ENCODE measurements at regions not wholly inside any gene's neighbourhood (a gene's known extent, or its start where the extent isn't known, plus 50 kb on each side); places are given as distances from the start of the nearest gene placed in this dataset.

DNA sequence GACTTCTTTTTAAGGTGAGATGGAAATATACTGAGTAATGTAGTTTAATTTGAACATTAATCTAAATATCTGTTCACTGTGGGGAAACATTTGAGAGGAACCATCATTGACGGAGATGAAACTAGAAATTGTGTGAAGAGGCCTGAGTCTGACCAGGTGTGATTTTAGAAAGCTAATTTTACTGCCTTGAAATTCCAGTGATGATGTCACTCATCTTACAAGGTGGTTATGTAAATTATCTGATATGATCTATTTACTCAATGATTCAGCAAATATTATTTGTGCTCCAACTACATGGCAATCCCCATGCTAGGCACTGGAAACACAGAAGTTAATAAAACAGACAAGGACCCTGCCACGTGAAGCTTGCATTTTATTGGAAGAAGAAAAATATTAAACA lies 435.7 kb upstream of the DCN start:
- DNase-seq (ENCODE audit: low spot score): no peak
- Histone ChIP-seq H3K9me3 (ENCODE audit: low read depth, low read length, poor library complexity, severe bottlenecking) (no peaks in the 10 kb centered on the region), H3K27me3 (replicated peaks; ENCODE audit: insufficient read depth, low read depth, low read length, poor library complexity) (no peaks in the 10 kb centered on the region), H3K4me1 (ENCODE audit: insufficient read depth, low read length, poor library complexity, severe bottlenecking) (peaks cover 23% of the 10 kb centered on the region), H3K27ac (ENCODE audit: low read depth, low read length, poor library complexity, severe bottlenecking) (no peak overlapping the region), H3K36me3 (ENCODE audit: insufficient read depth, low read length, poor library complexity, severe bottlenecking) (no peaks in the 10 kb centered on the region), H3K4me3 (ENCODE audit: low read depth, low read length, poor library complexity, severe bottlenecking) (no peak overlapping the region)
- intact Hi-C loops (cut with micrococcal nuclease; ENCODE audit: unreplicated experiment): no loop called here
- TF ChIP-seq EZH2 (IDR thresholded peaks at IDR 0.05; ENCODE audit: borderline replicate concordance, low read depth, low read length, poor library complexity, severe bottlenecking) (no peak), CTCF (conservative IDR thresholded peaks at IDR 0.05; ENCODE audit: low read depth, low read length) (no peak)
- ChIA-PET POLR2A (ENCODE audit: low non-redundant PET) (no interaction called here), CTCF (no interaction called here)
- no TSS peak for BruUV-seq (replicated peaks)

GRCh38 chr12:91617818-91618217 lies 435.2 kb upstream of the DCN start:
- Histone ChIP-seq H3K36me3 (ENCODE audit: insufficient read depth, low read length, poor library complexity, severe bottlenecking) (no peaks in the 10 kb centered on the region), H3K27ac (ENCODE audit: low read depth, low read length, poor library complexity, severe bottlenecking) (no peak overlapping the region), H3K4me1 (ENCODE audit: insufficient read depth, low read length, poor library complexity, severe bottlenecking) (peaks cover 23% of the 10 kb centered on the region), H3K27me3 (replicated peaks; ENCODE audit: insufficient read depth, low read depth, low read length, poor library complexity) (no peaks in the 10 kb centered on the region), H3K9me3 (ENCODE audit: low read depth, low read length, poor library complexity, severe bottlenecking) (no peaks in the 10 kb centered on the region), H3K4me3 (ENCODE audit: low read depth, low read length, poor library complexity, severe bottlenecking) (no peak overlapping the region)
- ChIA-PET POLR2A (ENCODE audit: low non-redundant PET) (no interaction called here), CTCF (no interaction called here)
- DNase-seq (ENCODE audit: low spot score): no peak
- BruUV-seq (replicated peaks): no TSS peak
- TF ChIP-seq EZH2 (IDR thresholded peaks at IDR 0.05; ENCODE audit: borderline replicate concordance, low read depth, low read length, poor library complexity, severe bottlenecking) (no peak), CTCF (conservative IDR thresholded peaks at IDR 0.05; ENCODE audit: low read depth, low read length) (no peak)
- intact Hi-C loops (cut with micrococcal nuclease; ENCODE audit: unreplicated experiment): no loop called here

- no peaks in the 10 kb centered on the region for H3K9me3 ChIP-seq (ENCODE audit: low read depth, low read length, poor library complexity, severe bottlenecking)
- no TSS peak for BruUV-seq (replicated peaks)
- H3K27ac ChIP-seq (ENCODE audit: low read depth, low read length, poor library complexity, severe bottlenecking): no peak overlapping the region
- H3K36me3 ChIP-seq (ENCODE audit: insufficient read depth, low read length, poor library complexity, severe bottlenecking): no peaks in the 10 kb centered on the region
- ChIA-PET POLR2A (ENCODE audit: low non-redundant PET) (no interaction called here), CTCF (interaction anchor here (0.6 kb wide), 1 partner anchor 25 kb away, joined by 3 read pairs; no protein-coding TSS in a partner anchor)
- H3K4me1 ChIP-seq (ENCODE audit: insufficient read depth, low read length, poor library complexity, severe bottlenecking): peaks cover 15% of the 10 kb centered on the region
- TF ChIP-seq EZH2 (IDR thresholded peaks at IDR 0.05; ENCODE audit: borderline replicate concordance, low read depth, low read length, poor library complexity, severe bottlenecking) (no peak), CTCF (conservative IDR thresholded peaks at IDR 0.05; ENCODE audit: low read depth, low read length) (no peak)
- no peaks in the 10 kb centered on the region for H3K27me3 ChIP-seq (replicated peaks; ENCODE audit: insufficient read depth, low read depth, low read length, poor library complexity)
- H3K4me3 ChIP-seq (ENCODE audit: low read depth, low read length, poor library complexity, severe bottlenecking): no peak overlapping the region
- intact Hi-C loops (cut with micrococcal nuclease; ENCODE audit: unreplicated experiment): no loop called here
- DNase-seq (ENCODE audit: low spot score): no peak
These were observed 433.8 kb upstream of the DCN start for GRCh38 chr12:91616416-91616815.

Data from A673 (cell line).